ENCODE measurements at regions not wholly inside any gene's neighbourhood (a gene's known extent, or its start where the extent isn't known, plus 50 kb on each side); places are given as distances from the start of the nearest gene placed in this dataset.
"Not testable (repeated sequence)": the region's sequence is repeated elsewhere in the genome, so short reads cannot be mapped to it uniquely, and the experiment has no call there.

GRCh38 chr11:98289617-98290263 lies 731.0 kb upstream of the CNTN5 start:
- no peak for DNase-seq

- no peak for DNase-seq
Observed at GRCh38 chr11:98296091-98296880, 724.5 kb upstream of the CNTN5 start.

GRCh38 chr11:98300719-98301118 lies 720.0 kb upstream of the CNTN5 start:
- no peak for DNase-seq

- DNase-seq: no peak
Observed at GRCh38 chr11:98307827-98308491, 712.8 kb upstream of the CNTN5 start.

GRCh38 chr11:98330306-98330705 lies 690.4 kb upstream of the CNTN5 start:
- DNase-seq: not testable (repeated sequence)

- no peak for DNase-seq
Observed at GRCh38 chr11:98358551-98358950, 662.2 kb upstream of the CNTN5 start.

- no peak for DNase-seq
Observed at GRCh38 chr11:98365190-98365589, 655.6 kb upstream of the CNTN5 start.

GRCh38 chr11:98365941-98366340 lies 654.8 kb upstream of the CNTN5 start:
- DNase-seq: no peak

- no peak for DNase-seq
Observed at GRCh38 chr11:98390391-98390790, 630.4 kb upstream of the CNTN5 start.

GRCh38 chr11:98394500-98394899 lies 626.2 kb upstream of the CNTN5 start:
- not testable (repeated sequence) for DNase-seq

GRCh38 chr11:98398508-98398907 lies 622.2 kb upstream of the CNTN5 start:
- DNase-seq: no peak

- DNase-seq: no peak
Observed at GRCh38 chr11:98409069-98409468, 611.7 kb upstream of the CNTN5 start.

- DNase-seq: no peak
Observed at GRCh38 chr11:98411777-98412176, 609.0 kb upstream of the CNTN5 start.

- no peak for DNase-seq
Observed at GRCh38 chr11:98417256-98417755, 603.4 kb upstream of the CNTN5 start.

GRCh38 chr11:98423933-98424332 lies 596.8 kb upstream of the CNTN5 start:
- DNase-seq: no peak

- not testable (repeated sequence) for DNase-seq
Observed at GRCh38 chr11:98424773-98425172, 596.0 kb upstream of the CNTN5 start.

- DNase-seq: no peak
Observed at GRCh38 chr11:98431463-98432359, 589.0 kb upstream of the CNTN5 start.

GRCh38 chr11:98434296-98434695 lies 586.5 kb upstream of the CNTN5 start:
- DNase-seq: no peak

GRCh38 chr11:98453378-98453777 lies 567.4 kb upstream of the CNTN5 start:
- DNase-seq: no peak

GRCh38 chr11:98455500-98456307 lies 565.0 kb upstream of the CNTN5 start:
- no peak for DNase-seq

- no peak for DNase-seq
Observed at GRCh38 chr11:98456308-98456680, 564.5 kb upstream of the CNTN5 start.

- DNase-seq: no peak
Observed at GRCh38 chr11:98495016-98495415, 525.7 kb upstream of the CNTN5 start.
